ENCODE measurements at regions not wholly inside any gene's neighbourhood (a gene's known extent, or its start where the extent isn't known, plus 50 kb on each side); places are given as distances from the start of the nearest gene placed in this dataset.

DNA sequence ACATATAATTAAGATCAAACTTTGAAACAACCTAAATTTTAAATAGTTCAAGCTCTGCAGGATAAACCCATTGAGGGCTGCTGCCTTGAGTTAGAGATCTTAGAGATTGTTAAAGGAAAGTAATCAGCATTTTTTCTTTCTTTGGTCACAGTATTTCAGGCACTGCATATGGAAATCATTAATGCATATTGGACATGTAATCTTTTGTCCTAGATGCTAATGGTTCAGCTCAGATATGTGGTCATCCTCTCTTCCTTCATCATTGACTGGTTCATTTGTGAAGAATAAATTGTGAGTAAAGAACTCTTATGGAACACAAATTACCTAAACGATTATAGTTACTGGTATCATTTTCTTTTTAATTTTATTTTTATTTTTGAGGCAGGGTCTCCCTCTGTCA is 82.0 kb upstream of the PRLR start:
- DNase-seq = no peak

DNA sequence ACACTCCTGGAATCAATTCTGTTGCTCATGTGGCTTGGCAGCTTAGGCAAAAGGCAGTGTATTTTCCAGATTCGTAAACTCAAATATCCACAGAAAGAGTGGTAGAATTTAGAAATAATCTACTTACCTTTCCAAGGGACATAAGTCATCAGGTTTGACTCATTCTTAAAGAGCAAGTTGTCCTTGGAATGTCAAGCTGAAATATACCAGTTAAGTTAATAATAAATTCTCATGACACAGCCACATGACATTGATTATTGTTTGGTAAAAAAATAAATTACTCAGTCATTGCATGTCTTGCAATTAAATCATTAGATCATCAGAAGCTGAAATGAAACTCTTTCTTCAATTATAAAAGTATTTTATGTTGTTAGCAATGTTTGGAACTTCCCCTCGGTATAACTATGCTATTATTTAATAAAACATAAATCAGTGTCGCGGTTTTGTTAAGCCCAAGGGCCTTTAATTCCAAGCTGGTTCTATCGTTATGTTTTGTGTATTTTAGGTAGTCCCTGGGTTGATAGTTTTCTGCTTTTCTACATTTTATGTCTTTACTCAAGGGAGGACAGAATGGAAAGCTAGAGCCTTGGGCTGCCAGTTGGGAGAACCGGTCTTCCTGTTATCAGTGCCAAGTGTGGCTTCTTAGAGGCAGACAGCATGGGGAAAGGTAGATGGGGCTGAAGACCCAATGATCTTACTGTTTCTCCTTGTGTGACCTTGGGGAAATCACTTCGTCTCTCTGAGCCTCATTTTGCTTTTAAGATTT is 79.3 kb upstream of the PRLR start:
- no peak for DNase-seq

DNA sequence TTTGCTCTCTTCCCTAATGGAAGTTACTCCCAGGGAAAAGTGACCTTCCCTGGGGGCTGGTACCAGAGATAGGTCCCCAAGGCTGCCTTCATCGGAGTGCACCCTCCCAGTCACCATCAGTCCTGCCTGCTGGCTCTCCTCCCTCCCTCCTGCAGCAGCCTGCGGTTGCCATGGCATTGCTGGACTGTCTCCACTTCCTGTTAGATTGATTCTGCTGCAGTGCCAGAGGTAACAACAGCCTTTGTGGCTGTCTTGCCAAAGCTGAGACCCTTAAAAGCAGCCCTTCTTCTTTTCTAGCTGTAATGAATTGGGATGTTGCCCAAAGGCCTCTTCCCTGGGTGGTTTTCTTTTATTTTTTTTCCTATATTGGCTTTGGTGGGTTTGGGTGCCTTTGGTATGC is 78.1 kb upstream of the PRLR start:
- DNase-seq = no peak

DNA sequence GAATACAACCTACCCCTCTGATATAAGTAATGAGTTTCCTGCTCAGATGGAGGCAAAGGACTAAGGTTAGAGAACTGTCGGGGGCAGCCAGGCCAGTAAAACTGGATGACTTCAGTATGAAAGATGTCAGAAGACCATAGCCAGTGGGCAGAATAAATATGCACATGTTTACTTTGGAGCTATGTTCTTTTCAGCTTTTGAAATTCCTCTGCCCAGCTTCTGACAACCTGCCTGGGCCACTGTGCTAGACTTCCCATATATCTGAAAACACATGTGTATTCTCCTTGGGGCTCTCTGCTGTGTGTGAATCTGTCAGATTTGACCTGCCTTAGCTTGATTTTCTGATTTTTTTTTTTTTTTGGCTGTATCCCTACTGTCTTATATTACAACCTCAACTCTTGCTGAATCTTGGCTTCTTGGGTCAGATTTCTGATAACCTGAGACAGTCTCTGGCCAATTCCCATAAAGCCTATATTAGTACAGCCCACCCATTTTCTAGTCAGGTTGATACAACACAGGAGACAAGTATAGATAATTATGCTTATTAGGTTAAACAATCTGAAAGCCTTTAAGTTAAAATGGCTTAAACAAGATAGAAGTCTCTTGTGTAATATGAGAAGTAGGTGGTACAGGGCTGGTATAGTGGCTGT is 76.6 kb upstream of the PRLR start:
- no peak for DNase-seq

DNA sequence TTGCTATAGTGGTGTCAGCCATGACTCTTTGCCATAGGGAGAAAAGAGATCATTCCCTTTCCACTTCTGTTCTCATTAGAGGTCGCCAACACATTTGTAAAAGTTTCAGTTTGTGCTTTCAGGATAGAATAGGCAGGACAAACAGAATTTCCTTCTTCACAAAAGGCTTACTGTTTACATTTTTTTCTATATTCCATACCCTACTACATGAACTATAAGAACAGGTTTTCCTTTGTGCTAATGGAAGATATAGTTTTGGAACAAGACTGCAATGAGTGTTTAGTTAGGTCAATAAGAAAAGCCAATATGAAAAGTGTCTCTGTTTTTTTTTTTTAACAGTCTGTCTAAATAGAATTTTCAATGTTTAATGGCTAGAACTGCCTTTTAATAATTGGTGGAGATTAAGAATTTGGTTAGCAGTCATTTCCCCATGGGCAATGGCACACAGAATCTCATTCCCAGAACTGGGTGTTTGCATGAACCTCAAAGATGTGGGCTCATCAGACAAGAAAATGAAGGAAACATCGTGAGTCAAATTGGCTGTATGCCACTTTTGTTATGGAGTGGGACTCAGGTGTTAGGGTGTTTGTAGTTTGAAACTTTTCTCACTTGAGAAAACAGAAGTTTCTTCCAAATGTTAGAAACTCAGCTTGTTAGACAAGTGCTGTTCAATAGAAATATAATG is 75.2 kb upstream of the PRLR start:
- DNase-seq = no peak

DNA sequence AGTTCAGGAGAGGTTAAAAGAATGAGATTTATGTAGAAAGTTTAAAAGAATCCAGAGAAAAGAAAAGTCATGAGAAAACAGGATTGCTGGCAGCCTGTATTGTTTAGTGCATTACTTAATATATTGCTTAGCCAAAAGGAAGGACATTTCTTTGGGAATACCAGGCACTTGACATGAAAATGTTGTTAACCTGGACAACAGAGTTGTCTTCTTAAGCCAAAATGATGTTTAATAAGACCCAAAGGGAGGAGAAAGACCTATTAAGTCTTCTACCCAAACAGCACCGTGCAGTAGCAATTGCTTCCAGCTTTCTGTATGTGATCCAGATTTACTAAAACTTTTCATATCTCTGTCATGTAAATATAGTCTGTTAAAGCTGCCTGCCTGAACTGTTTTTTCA is 74.0 kb upstream of the PRLR start:
- no peak for DNase-seq

DNA sequence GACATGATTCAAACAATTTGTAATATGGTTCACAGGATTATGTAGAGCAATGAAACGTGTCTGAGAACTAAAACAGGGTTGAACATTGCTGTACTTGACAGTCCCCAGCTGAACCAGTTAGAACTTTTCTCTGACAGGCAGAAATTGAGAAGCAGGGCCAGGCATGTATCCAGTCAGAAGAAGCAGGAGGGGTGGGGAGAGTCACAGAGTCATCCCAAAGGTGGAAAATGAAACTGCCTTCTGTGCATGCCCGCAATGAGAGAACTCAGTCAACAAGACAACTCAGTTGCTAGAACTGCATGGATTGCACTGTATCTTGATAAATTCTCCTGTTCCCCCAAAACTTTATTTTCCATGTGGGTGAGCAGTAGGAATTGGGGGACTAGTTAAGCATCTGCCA is 72.9 kb upstream of the PRLR start:
- DNase-seq = no peak

DNA sequence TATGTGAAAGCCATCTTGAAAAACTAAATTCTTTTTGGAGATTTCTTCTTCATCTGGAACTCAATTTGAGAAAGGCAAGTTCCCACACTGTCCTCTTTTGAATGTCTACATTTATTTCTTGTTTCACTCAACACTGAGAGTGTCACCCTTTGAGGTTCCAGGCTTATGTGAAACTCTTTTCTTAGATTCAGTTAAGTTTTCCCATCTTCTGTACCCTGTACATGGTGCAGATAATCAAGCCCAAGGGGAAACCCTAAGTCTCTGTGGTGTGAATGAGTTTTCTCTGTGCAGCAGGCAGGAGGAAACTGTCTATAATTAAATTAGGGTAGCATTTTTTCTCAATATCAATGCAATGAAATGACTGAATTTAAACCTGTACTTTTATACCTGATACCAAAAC is 72.3 kb upstream of the PRLR start:
- DNase-seq = no peak

DNA sequence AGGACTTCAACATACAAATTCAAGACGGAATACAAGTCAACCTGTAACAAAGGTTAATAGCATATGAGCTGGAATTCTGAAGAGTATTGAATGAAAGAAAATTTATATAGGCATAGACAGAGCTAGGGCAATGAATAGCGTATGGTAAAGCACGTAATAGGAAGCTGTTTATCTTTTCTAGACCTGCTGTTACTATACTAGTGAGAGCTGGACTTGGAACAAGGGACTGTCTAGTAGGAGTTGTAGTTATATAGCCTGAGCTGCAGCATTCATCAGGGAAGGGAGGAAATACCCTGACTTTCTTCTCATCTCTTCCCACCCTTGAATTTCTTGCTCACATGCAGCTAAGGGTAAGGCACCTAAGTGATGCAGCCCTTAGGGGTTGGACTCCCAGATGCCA is 67.5 kb upstream of the PRLR start:
- no peak for DNase-seq

DNA sequence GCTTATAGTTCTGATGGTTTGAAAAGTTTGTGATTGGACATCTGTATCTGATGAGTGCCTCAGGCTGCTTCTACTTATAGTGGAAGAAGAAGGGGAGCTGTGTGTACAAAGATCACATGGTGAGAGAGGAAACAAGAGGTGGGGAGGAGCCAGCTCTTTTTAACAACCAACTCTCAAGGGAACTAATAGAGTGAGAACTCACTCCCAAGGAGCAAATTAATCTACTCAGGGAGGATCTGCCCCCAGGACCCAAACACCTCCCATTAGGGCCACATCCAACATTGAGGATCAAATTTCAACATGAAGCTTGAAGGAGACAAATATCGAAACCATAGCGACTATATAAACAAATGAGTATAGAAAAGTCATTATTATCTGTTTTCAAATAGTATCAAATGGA is 64.7 kb upstream of the PRLR start:
- peak; percentile 12 for DNase-seq

DNA sequence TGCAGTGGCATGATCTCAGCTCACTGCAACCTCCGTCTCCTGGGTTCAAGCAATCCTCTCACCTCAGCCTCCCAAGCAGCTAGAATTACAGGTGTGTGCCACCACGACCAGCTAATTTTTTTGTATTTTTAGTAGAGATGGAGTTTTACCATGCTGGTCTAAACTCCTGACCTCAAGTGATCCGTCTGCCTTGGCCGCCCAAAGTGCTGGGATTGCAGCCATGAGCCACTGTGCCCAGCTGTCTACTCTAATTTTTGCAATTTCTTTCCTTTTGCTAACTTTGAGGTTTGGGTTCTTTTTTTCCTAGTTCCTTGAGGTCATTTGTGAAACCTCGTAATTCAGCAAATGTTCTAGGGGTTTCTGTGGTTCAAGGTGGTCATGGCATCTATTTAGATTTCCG is 63.7 kb upstream of the PRLR start:
- no peak for DNase-seq

DNA sequence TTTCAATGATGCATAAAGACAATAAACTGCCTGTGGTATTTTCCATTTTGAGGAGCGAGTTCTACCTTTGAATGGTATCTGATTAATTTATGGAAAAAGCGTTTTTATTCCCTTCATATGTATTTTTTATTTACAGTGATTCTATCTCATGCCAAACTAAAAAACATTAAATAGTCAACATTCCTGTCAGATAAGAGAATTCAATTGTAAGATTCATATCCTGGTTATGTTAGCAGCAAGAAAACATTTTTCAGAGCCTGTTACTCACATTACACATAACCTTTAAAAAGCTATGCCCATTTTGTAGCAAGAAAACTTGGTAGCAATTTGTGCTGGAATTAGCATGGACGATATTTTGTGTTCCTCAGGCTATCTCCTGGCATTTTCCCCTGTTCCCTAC is 55.1 kb upstream of the PRLR start:
- DNase-seq = no peak

DNA sequence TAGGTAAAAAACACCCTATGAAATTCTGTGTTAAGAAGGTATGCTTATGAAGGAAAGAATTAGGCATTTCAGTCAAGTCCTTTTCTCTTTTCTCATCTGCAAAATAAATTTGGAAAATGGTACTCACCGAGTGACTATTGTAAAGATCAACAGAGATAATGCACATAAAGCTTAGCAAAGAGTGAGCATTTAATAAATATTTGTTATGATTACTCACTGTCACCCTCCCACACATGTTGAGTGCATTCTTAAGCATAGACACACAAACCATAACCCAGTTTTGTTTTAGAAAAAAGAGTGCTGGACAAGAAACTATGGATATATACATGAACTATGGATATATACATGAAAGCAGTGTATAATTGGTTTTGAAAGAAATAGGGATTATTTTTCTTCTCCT is 54.7 kb upstream of the PRLR start:
- no peak for DNase-seq

DNA sequence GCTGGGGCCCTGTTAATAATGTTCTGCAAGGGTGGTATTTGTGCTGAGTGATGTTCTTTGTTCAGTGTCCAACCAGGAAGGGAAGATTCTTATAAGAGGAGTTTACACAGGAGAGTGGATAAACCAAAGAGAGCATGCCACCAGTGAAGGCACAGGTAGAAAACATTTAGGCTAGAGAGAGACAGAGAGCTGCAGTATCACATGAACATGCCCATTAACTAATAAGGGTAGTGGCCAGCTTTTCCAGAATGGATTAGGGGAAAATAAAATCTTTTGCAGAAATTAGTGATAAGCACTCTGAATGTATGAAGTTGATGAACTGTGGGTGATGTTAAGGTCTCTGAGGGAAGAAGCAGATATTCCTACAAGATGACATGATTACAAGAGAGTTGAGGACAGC is 54.1 kb upstream of the PRLR start:
- DNase-seq = no peak

DNA sequence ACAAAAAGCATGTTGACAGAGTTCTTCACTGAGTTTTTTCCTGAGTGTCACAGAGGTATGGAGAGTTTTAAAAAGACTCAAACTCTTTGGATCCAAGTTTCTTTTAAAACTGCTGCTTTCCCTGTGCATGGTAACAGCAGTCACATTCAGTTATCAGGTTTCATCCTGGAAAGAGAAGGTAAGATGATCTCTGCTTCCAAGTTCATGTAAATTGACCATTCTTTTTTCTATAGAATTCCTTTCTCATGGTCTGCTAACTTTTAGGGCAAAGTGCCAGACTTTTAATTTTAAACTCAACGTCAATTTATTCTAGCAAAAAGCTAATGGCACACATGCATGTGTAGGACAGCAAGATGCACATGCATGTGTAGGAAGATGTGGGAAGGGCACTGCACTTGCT is 52.5 kb upstream of the PRLR start:
- DNase-seq = no peak

DNA sequence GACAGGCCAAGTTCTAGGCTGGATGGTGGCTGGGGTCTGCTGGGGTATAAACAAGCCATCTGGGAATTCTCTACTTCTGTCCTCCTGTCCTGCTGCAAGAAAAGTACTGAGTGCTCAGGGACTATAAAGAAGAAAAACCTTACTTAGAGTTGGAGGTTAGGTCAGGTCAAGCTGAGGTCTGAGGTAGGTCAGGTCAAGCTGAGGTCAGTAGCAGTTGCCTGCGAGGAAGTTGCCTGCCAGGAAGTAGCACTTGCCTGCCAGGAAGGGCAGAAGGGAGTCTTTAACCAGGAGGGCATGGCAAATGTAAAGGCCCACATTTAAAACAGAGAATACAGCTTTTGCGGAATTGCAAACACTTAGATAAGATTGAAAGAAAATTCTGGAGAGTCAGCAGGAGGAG is 51.3 kb upstream of the PRLR start:
- DNase-seq = no peak
